Endothelial cell of umbilical vein (primary cell): ENCODE measurements at regions not wholly inside any gene's neighbourhood (a gene's known extent, or its start where the extent isn't known, plus 50 kb on each side); places are given as distances from the start of the nearest gene placed in this dataset.

Experiments used
- CTCF ChIP-seq, 2 donors: IDR thresholded peaks; 1 replicate in 1 of 2; 2 replicates in 1 of 2; pipeline ENCODE4 v1.5.1; 2011; ENCODE audit warnings: low read length in 2 of 2, mild to moderate bottlenecking in 2 of 2, moderate library complexity in 2 of 2, control low read depth in 1 of 2, inconsistent platforms in 1 of 2, low read depth in 1 of 2; ENCODE audit not compliant: insufficient read depth in 1 of 2; ENCODE audit errors: extremely low read depth in 1 of 2
- EZH2 ChIP-seq: IDR thresholded peaks from 2 replicates; pipeline ENCODE4 v1.6.1; 2012; ENCODE audit warnings: borderline replicate concordance, low read depth, mild to moderate bottlenecking, moderate library complexity, low read length, inconsistent platforms; ENCODE audit not compliant: severe bottlenecking
- GATA2 ChIP-seq: IDR thresholded peaks from 2 replicates; pipeline ENCODE4 v1.7.0; 2011; ENCODE audit warnings: low read depth, mild to moderate bottlenecking, moderate library complexity, mixed read lengths, low read length; ENCODE audit not compliant: insufficient read length, insufficient read depth
- JUN ChIP-seq: IDR thresholded peaks from 2 replicates; pipeline ENCODE4 v1.6.1; 2011; ENCODE audit warnings: borderline replicate concordance, low read depth; ENCODE audit not compliant: insufficient read length, insufficient read depth
- MAX ChIP-seq: IDR thresholded peaks from 2 replicates; pipeline ENCODE4 v1.6.1; 2011; ENCODE audit not compliant: insufficient read depth, insufficient read length
- POLR2A ChIP-seq: IDR thresholded peaks from 2 replicates; pipeline ENCODE4 v1.6.1; 2012; ENCODE audit warnings: low read depth, mild to moderate bottlenecking, control low read depth, low read length
- POLR2AphosphoS5 ChIP-seq: IDR thresholded peaks from 2 replicates; pipeline ENCODE4 v1.6.1; 2012; ENCODE audit warnings: low read depth, mild to moderate bottlenecking, control low read depth, low read length, moderate library complexity; ENCODE audit not compliant: insufficient read depth

GRCh38 chr1:222229672-222230312, 318.1 kb downstream of the HHIPL2 start:
- TF ChIP-seq POLR2A (no peak), EZH2 (no peak), CTCF (IDR thresholded peaks at IDR 0.05; ENCODE audit: extremely low read depth in 1 of 2, insufficient read depth in 1 of 2, low read depth in 1 of 2, low read length in 2 of 2) (no peak), POLR2AphosphoS5 (no peak), JUN (no peak), GATA2 (no peak), MAX (no peak)
